Fibroblast of villous mesenchyme (primary cell): ENCODE measurements at regions not wholly inside any gene's neighbourhood (a gene's known extent, or its start where the extent isn't known, plus 50 kb on each side); places are given as distances from the start of the nearest gene placed in this dataset.

Experiments used
- DNase-seq: peaks from one replicate; pipeline ENCODE4 v3.0.0-alpha.2; 2010; ENCODE audit warnings: low read depth
- H3K4me3 ChIP-seq: 2 replicates; pipeline ENCODE4 v1.5.1; 2011; ENCODE audit warnings: low read depth, mild to moderate bottlenecking, low read length
- CTCF ChIP-seq: IDR thresholded peaks from 2 replicates; pipeline ENCODE4 v1.5.1; 2012; ENCODE audit warnings: low read depth, mild to moderate bottlenecking, low read length; ENCODE audit not compliant: insufficient read depth

- no peak for TF ChIP-seq CTCF
- no peak for DNase-seq
These were observed 219.4 kb upstream of the LNX1 start for GRCh38 chr4:53810643-53811042.

GRCh38 chr4:53809816-53810215 lies 218.5 kb upstream of the LNX1 start:
- no peak for DNase-seq
- no peak for TF ChIP-seq CTCF
- H3K4me3 ChIP-seq = no peak overlapping the region

More at GRCh38 chr4:53810643-53811042, 219.4 kb upstream of the LNX1 start:
- H3K4me3 ChIP-seq = no peak overlapping the region

- TF ChIP-seq CTCF = no peak
- no peak overlapping the region for H3K4me3 ChIP-seq
- DNase-seq = no peak
These were observed 214.0 kb upstream of the LNX1 start for GRCh38 chr4:53805291-53805690.

- no peak overlapping the region for H3K4me3 ChIP-seq
- TF ChIP-seq CTCF = peak; percentile 34
- DNase-seq = no peak
These were observed 213.4 kb upstream of the LNX1 start for GRCh38 chr4:53804719-53805118.

GRCh38 chr4:53802500-53802899 lies 211.2 kb upstream of the LNX1 start:
- no peak for TF ChIP-seq CTCF
- DNase-seq = no peak
- no peak overlapping the region for H3K4me3 ChIP-seq

- peak; percentile 73 for DNase-seq
- H3K4me3 ChIP-seq = no peak overlapping the region
- TF ChIP-seq CTCF = no peak
These were observed 210.1 kb upstream of the LNX1 start for GRCh38 chr4:53801373-53801772.

GRCh38 chr4:53800741-53801140 lies 209.5 kb upstream of the LNX1 start:
- H3K4me3 ChIP-seq = no peak overlapping the region
- peak; percentile 78 for DNase-seq
- TF ChIP-seq CTCF = no peak
